ENCODE measurements at regions not wholly inside any gene's neighbourhood (a gene's known extent, or its start where the extent isn't known, plus 50 kb on each side); places are given as distances from the start of the nearest gene placed in this dataset.

DNA sequence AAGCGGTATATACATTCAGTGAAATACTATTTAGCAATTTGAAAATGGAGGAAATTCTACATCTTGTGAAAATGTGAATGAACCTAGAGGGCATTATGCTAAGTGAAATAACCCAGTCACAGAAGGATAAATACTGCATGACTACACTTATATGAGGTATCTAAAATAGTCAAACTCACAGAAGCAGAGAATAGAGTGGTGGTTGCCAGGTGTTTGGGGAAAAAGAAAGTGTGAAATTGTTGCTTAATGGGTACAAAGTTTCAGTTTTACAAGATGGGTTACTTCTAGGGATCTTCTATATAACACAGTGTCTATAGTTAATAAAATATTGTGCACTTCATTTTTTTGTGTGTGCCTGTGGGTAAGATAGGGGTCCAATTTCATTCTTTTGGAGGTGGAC, 1152.0 kb downstream of the EPHA7 start:
- TF ChIP-seq, protein P1, sequence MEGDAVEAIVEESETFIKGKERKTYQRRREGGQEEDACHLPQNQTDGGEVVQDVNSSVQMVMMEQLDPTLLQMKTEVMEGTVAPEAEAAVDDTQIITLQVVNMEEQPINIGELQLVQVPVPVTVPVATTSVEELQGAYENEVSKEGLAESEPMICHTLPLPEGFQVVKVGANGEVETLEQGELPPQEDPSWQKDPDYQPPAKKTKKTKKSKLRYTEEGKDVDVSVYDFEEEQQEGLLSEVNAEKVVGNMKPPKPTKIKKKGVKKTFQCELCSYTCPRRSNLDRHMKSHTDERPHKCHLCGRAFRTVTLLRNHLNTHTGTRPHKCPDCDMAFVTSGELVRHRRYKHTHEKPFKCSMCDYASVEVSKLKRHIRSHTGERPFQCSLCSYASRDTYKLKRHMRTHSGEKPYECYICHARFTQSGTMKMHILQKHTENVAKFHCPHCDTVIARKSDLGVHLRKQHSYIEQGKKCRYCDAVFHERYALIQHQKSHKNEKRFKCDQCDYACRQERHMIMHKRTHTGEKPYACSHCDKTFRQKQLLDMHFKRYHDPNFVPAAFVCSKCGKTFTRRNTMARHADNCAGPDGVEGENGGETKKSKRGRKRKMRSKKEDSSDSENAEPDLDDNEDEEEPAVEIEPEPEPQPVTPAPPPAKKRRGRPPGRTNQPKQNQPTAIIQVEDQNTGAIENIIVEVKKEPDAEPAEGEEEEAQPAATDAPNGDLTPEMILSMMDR (IDR thresholded peaks at IDR 0.05; ENCODE audit: low read depth, low read length, missing input control): no peak
- TF ChIP-seq, protein P2, sequence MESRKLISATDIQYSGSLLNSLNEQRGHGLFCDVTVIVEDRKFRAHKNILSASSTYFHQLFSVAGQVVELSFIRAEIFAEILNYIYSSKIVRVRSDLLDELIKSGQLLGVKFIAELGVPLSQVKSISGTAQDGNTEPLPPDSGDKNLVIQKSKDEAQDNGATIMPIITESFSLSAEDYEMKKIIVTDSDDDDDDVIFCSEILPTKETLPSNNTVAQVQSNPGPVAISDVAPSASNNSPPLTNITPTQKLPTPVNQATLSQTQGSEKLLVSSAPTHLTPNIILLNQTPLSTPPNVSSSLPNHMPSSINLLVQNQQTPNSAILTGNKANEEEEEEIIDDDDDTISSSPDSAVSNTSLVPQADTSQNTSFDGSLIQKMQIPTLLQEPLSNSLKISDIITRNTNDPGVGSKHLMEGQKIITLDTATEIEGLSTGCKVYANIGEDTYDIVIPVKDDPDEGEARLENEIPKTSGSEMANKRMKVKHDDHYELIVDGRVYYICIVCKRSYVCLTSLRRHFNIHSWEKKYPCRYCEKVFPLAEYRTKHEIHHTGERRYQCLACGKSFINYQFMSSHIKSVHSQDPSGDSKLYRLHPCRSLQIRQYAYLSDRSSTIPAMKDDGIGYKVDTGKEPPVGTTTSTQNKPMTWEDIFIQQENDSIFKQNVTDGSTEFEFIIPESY (IDR thresholded peaks at IDR 0.05): no peak
- TF ChIP-seq TAF1 (conservative IDR thresholded peaks at IDR 0.05) (no peak), YY1 (IDR thresholded peaks at IDR 0.05) (no peak)

All from liver (tissue), 3 donors.